ENCODE measurements at regions not wholly inside any gene's neighbourhood (a gene's known extent, or its start where the extent isn't known, plus 50 kb on each side); places are given as distances from the start of the nearest gene placed in this dataset.
"Not testable (repeated sequence)": the region's sequence is repeated elsewhere in the genome, so short reads cannot be mapped to it uniquely, and the experiment has no call there.

GRCh38 chr2:101580528-101580927 lies 105.6 kb upstream of the RFX8 start:
- peaks cover 6% of the 10 kb centered on the region for H3K36me3 Mint-ChIP-seq
- H3K27ac Mint-ChIP-seq, result no peak overlapping the region
- no peak overlapping the region for H3K4me3 Mint-ChIP-seq
- H3K9me3 Mint-ChIP-seq, result peaks cover 11% of the 10 kb centered on the region
- peaks cover 10% of the 10 kb centered on the region for H3K27me3 Mint-ChIP-seq
- H3K4me1 Mint-ChIP-seq, result peaks cover 19% of the 10 kb centered on the region
- CTCF ChIA-PET, result no interaction called here
- DNase-seq, result no peak

- H3K36me3 Mint-ChIP-seq, result peaks cover 3% of the 10 kb centered on the region
- H3K27me3 Mint-ChIP-seq, result peaks cover 14% of the 10 kb centered on the region
- peaks cover 8% of the 10 kb centered on the region for H3K9me3 Mint-ChIP-seq
- H3K4me3 Mint-ChIP-seq, result no peak overlapping the region
- H3K27ac Mint-ChIP-seq, result no peak overlapping the region
- peaks cover 22% of the 10 kb centered on the region for H3K4me1 Mint-ChIP-seq
- no peak for DNase-seq
- CTCF ChIA-PET, result no interaction called here
Observed at GRCh38 chr2:101578671-101579070, 103.8 kb upstream of the RFX8 start.

GRCh38 chr2:101578135-101578534 lies 103.2 kb upstream of the RFX8 start:
- H3K4me3 Mint-ChIP-seq, CTCF ChIA-PET: not testable (repeated sequence)

GRCh38 chr2:101577173-101577572 lies 102.3 kb upstream of the RFX8 start:
- CTCF ChIA-PET, result no interaction called here
- Mint-ChIP-seq H3K27ac (no peak overlapping the region), H3K9me3 (peaks cover 13% of the 10 kb centered on the region), H3K4me3 (no peak overlapping the region), H3K36me3 (peaks cover 6% of the 10 kb centered on the region), H3K4me1 (peaks cover 22% of the 10 kb centered on the region), H3K27me3 (peaks cover 14% of the 10 kb centered on the region)
- no peak for DNase-seq

More at GRCh38 chr2:101578135-101578534, 103.2 kb upstream of the RFX8 start:
- Mint-ChIP-seq H3K4me1 (peaks cover 22% of the 10 kb centered on the region), H3K27me3 (peaks cover 14% of the 10 kb centered on the region)
- DNase-seq, H3K9me3 Mint-ChIP-seq, H3K36me3 Mint-ChIP-seq, H3K27ac Mint-ChIP-seq: not testable (repeated sequence)

- Mint-ChIP-seq H3K27me3 (peaks cover 8% of the 10 kb centered on the region), H3K27ac (no peak overlapping the region), H3K9me3 (peaks cover 11% of the 10 kb centered on the region), H3K36me3 (peaks cover 8% of the 10 kb centered on the region), H3K4me1 (peaks cover 43% of the 10 kb centered on the region), H3K4me3 (no peak overlapping the region)
- CTCF ChIA-PET, result no interaction called here
- no peak for DNase-seq
Observed at GRCh38 chr2:101574622-101575021, 99.7 kb upstream of the RFX8 start.

- DNase-seq, result no peak
- CTCF ChIA-PET, result interaction anchor here (1.1 to 1.3 kb wide), 2 partner anchors 127 to 153 kb away, joined by 3 read pairs; no protein-coding TSS in a partner anchor
- H3K4me1 Mint-ChIP-seq, result peaks cover 40% of the 10 kb centered on the region
- H3K27ac Mint-ChIP-seq, result no peak overlapping the region
- no peak overlapping the region for H3K4me3 Mint-ChIP-seq
- H3K36me3 Mint-ChIP-seq, result peaks cover 8% of the 10 kb centered on the region
- peaks cover 12% of the 10 kb centered on the region for H3K27me3 Mint-ChIP-seq
- H3K9me3 Mint-ChIP-seq, result peaks cover 7% of the 10 kb centered on the region
Observed at GRCh38 chr2:101571951-101572350, 97.0 kb upstream of the RFX8 start.

- peak overlapping the region; percentile 95 for H3K27ac Mint-ChIP-seq
- peak overlapping the region; percentile 60 for H3K4me3 Mint-ChIP-seq
- peaks cover 43% of the 10 kb centered on the region for H3K4me1 Mint-ChIP-seq
Observed at GRCh38 chr2:101569886-101570520, 95.1 kb upstream of the RFX8 start.

GRCh38 chr2:101568969-101569368 lies 94.1 kb upstream of the RFX8 start:
- H3K36me3 Mint-ChIP-seq, result peaks cover 8% of the 10 kb centered on the region
- peak overlapping the region; percentile 64 for H3K27ac Mint-ChIP-seq
- CTCF ChIA-PET, result no interaction called here
- H3K9me3 Mint-ChIP-seq, result peaks cover 7% of the 10 kb centered on the region
- H3K4me1 Mint-ChIP-seq, result peaks cover 44% of the 10 kb centered on the region
- H3K4me3 Mint-ChIP-seq, result no peak overlapping the region
- no peak for DNase-seq
- peaks cover 34% of the 10 kb centered on the region for H3K27me3 Mint-ChIP-seq

More at GRCh38 chr2:101569886-101570520, 95.1 kb upstream of the RFX8 start:
- H3K27me3 Mint-ChIP-seq, result peaks cover 27% of the 10 kb centered on the region
- CTCF ChIA-PET, result interaction anchor here (0.7 to 1.0 kb wide), 2 partner anchors 259 to 852 kb away, joined by 3 read pairs; no protein-coding TSS in a partner anchor
- DNase-seq, result no peak
- H3K9me3 Mint-ChIP-seq, result peaks cover 7% of the 10 kb centered on the region
- peaks cover 8% of the 10 kb centered on the region for H3K36me3 Mint-ChIP-seq

GRCh38 chr2:101566632-101567228 lies 91.8 kb upstream of the RFX8 start:
- DNase-seq, result no peak
- peaks cover 56% of the 10 kb centered on the region for H3K4me1 Mint-ChIP-seq
- CTCF ChIA-PET, result no interaction called here
- H3K27ac Mint-ChIP-seq, result no peak overlapping the region
- peaks cover 10% of the 10 kb centered on the region for H3K9me3 Mint-ChIP-seq
- peaks cover 42% of the 10 kb centered on the region for H3K27me3 Mint-ChIP-seq
- H3K36me3 Mint-ChIP-seq, result peaks cover 13% of the 10 kb centered on the region
- H3K4me3 Mint-ChIP-seq, result no peak overlapping the region

- CTCF ChIA-PET, result no interaction called here
Observed at GRCh38 chr2:101563849-101564248, 88.9 kb upstream of the RFX8 start.

GRCh38 chr2:101560780-101561315 lies 85.9 kb upstream of the RFX8 start:
- peaks cover 34% of the 10 kb centered on the region for H3K9me3 Mint-ChIP-seq
- peaks cover 25% of the 10 kb centered on the region for H3K27me3 Mint-ChIP-seq
- H3K4me1 Mint-ChIP-seq, result peaks cover 42% of the 10 kb centered on the region
- DNase-seq, result no peak
- CTCF ChIA-PET, result no interaction called here
- H3K36me3 Mint-ChIP-seq, result peaks cover 34% of the 10 kb centered on the region
- peak overlapping the region; percentile 91 for H3K27ac Mint-ChIP-seq
- peak overlapping the region; percentile 8 for H3K4me3 Mint-ChIP-seq

More at GRCh38 chr2:101563849-101564248, 88.9 kb upstream of the RFX8 start:
- Mint-ChIP-seq H3K27me3 (peaks cover 38% of the 10 kb centered on the region), H3K27ac (no peak overlapping the region), H3K4me1 (peaks cover 52% of the 10 kb centered on the region), H3K36me3 (peaks cover 31% of the 10 kb centered on the region), H3K4me3 (no peak overlapping the region), H3K9me3 (peaks cover 27% of the 10 kb centered on the region)
- no peak for DNase-seq

- DNase-seq, result no peak
- Mint-ChIP-seq H3K9me3 (peaks cover 34% of the 10 kb centered on the region), H3K27ac (no peak overlapping the region), H3K36me3 (peaks cover 34% of the 10 kb centered on the region), H3K4me1 (peaks cover 36% of the 10 kb centered on the region), H3K27me3 (peaks cover 14% of the 10 kb centered on the region), H3K4me3 (no peak overlapping the region)
- CTCF ChIA-PET, result no interaction called here
Observed at GRCh38 chr2:101559551-101559950, 84.6 kb upstream of the RFX8 start.

GRCh38 chr2:101558740-101559525 lies 84.0 kb upstream of the RFX8 start:
- peaks cover 8% of the 10 kb centered on the region for H3K27me3 Mint-ChIP-seq
- peak overlapping the region; percentile 5 for H3K27ac Mint-ChIP-seq
- H3K36me3 Mint-ChIP-seq, result peaks cover 34% of the 10 kb centered on the region
- no peak overlapping the region for H3K4me3 Mint-ChIP-seq
- peaks cover 35% of the 10 kb centered on the region for H3K4me1 Mint-ChIP-seq
- peaks cover 34% of the 10 kb centered on the region for H3K9me3 Mint-ChIP-seq
- no peak for DNase-seq
- CTCF ChIA-PET, result no interaction called here

GRCh38 chr2:101556033-101556459 lies 81.1 kb upstream of the RFX8 start:
- peaks cover 19% of the 10 kb centered on the region for H3K36me3 Mint-ChIP-seq
- H3K27ac Mint-ChIP-seq, result no peak overlapping the region
- CTCF ChIA-PET, result interaction anchor here (1.1 kb wide), 1 partner anchor 70 kb away, joined by 3 read pairs; no protein-coding TSS in a partner anchor

More at GRCh38 chr2:101556033-101556459, 81.1 kb upstream of the RFX8 start:
- Mint-ChIP-seq H3K4me3 (no peak overlapping the region), H3K9me3 (peaks cover 24% of the 10 kb centered on the region), H3K4me1 (peaks cover 27% of the 10 kb centered on the region), H3K27me3 (no peaks in the 10 kb centered on the region)
- no peak for DNase-seq
